ENCODE measurements at regions not wholly inside any gene's neighbourhood (a gene's known extent, or its start where the extent isn't known, plus 50 kb on each side); places are given as distances from the start of the nearest gene placed in this dataset.

DNA sequence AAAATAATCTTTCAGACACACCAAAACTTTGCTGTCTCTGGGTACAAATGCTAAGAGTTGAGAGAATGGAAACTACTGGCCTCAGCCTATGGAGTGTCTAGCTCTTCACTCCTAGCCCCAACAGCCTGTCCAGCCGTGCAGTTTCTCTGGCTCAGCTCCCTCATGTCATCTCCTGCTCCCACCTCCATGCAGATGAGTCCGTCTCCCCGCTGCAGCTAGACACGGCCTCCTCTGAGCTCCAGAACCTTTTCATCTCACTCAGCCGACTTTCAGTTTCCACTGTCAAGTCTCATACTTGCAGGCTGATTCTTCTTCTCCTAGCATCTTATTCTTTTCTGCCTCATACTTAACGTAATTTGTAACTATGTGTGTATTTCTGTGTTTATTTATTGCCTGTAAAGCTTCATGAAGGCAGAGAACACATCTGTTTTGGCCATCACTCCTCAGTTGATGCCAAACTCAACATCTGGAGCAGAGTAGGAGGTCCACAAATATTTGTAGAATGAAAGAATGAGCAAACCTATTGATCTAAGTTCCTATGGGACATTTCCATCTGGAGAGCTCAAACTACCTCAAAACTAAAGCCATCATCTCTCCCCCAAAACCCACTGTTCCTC, 139.8 kb upstream of the PWP1 start:
- no peak for TF ChIP-seq TEAD4 (IDR thresholded peaks at IDR 0.05)
- TF ChIP-seq, protein P1, sequence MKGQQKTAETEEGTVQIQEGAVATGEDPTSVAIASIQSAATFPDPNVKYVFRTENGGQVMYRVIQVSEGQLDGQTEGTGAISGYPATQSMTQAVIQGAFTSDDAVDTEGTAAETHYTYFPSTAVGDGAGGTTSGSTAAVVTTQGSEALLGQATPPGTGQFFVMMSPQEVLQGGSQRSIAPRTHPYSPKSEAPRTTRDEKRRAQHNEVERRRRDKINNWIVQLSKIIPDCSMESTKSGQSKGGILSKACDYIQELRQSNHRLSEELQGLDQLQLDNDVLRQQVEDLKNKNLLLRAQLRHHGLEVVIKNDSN (IDR thresholded peaks at IDR 0.05), result no peak

Data from Ishikawa (cell line).